Fibroblast of mammary gland (primary cell): ENCODE measurements at regions not wholly inside any gene's neighbourhood (a gene's known extent, or its start where the extent isn't known, plus 50 kb on each side); places are given as distances from the start of the nearest gene placed in this dataset.

Experiments
- DNase-seq: peaks from one replicate; pipeline ENCODE4 v3.0.0-alpha.2; 2010; ENCODE audit warnings: low read depth
- H3K4me3 ChIP-seq: 2 replicates; pipeline ENCODE4 v1.5.1; 2011; ENCODE audit warnings: low read depth, mild to moderate bottlenecking, low read length, moderate library complexity; ENCODE audit not compliant: control insufficient read depth
- TF ChIP-seq, protein P1 (sequence below): conservative IDR thresholded peaks from 2 replicates; pipeline ENCODE4 v1.5.1; 2011; ENCODE audit warnings: low read depth, low read length, inconsistent platforms; ENCODE audit not compliant: control insufficient read depth, insufficient read depth

DNA sequence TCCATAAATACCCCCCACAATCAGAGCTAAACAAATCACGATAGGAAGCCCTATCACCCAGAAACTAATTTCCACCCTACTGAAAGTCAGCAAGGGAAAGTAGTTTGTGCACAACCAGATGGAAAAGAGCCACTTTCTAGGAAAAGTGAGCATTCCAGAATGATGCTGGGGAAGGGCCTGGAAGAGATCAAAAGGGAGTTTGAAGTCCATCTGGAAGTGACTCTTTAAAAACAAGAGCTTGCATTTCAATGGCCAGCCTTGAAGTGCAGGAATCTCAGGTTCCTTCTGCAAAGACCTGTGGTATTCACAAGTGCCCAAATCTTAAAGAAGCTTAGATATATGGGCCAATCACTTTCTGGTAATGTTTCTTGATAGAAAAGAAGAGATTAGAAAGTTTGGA lies 97.0 kb upstream of the LDB2 start:
- H3K4me3 ChIP-seq = no peak overlapping the region
- TF ChIP-seq, protein P1, sequence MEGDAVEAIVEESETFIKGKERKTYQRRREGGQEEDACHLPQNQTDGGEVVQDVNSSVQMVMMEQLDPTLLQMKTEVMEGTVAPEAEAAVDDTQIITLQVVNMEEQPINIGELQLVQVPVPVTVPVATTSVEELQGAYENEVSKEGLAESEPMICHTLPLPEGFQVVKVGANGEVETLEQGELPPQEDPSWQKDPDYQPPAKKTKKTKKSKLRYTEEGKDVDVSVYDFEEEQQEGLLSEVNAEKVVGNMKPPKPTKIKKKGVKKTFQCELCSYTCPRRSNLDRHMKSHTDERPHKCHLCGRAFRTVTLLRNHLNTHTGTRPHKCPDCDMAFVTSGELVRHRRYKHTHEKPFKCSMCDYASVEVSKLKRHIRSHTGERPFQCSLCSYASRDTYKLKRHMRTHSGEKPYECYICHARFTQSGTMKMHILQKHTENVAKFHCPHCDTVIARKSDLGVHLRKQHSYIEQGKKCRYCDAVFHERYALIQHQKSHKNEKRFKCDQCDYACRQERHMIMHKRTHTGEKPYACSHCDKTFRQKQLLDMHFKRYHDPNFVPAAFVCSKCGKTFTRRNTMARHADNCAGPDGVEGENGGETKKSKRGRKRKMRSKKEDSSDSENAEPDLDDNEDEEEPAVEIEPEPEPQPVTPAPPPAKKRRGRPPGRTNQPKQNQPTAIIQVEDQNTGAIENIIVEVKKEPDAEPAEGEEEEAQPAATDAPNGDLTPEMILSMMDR = no peak
- DNase-seq = peak; percentile 19

DNA sequence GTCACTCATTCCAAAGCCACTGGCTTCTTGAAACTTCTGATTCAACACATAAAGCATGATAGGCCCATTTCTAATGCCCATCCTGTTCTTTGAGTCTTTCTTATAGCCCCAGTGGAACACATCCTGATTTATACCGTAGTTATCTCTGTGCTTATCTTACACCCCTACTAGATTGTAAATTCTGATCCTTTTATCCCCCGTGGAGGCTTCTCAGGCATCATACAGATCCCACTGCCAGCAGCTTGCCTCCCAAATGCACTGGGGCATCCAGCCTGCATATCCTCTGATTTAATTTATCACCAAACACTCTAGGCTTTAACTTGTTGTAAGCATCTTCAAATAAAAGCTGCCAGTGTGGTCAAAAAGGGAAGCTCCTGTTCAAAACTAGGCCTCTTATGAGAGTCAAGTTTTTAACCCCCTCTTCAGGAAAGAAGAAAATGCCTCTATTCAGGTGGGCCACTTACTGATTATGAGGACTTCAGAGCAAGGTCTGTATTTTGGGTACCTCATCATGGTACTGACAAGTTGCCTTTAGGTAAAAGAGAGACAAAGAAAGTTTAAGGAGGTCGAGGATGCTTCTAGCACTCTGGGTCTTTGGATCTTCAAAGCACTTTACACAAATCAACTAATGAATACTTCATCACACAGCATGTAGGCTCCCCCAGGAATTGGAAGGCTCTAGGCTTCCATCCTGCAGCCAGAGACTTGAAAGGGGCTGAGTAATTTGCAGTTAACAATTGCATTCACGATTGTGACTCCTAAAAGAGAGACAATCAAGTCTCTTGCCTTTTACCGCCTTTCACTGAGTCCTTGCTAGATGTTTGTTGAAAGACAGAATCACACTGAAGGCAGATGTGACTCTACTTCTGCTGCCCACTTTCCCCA lies 95.8 kb upstream of the LDB2 start:
- TF ChIP-seq, protein P1 = no peak
- DNase-seq = no peak
- no peak overlapping the region for H3K4me3 ChIP-seq

DNA sequence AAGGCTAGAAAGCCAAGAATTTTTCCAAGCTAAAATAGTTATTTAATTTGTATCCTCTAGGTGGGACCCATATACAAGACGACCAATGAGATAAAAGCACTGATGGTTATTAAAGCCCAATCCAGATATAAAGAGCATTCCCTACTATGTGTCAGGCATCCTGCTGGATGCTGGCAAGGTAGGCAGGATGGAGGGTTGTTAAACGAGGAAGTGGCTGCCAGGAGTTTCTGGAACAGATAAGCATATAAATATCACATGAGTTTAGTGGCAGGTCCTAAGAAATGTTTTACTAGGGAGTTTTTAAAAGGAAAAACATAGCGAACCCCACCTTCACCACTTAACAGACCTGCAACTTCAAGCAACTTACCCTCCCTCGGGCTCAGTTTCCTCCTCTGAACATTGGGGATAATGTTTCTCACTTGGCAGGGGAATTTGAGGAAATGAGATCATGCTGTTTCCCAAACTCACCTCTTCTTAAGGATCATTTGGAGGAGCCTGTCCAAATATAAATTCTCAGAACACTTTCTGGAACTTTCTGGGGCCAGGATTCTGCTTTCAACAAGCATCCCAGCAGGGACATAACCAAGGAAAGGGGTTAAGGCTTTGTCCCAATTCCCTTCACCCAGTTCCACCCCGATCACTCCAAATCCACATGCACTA lies 94.3 kb upstream of the LDB2 start:
- TF ChIP-seq, protein P1 = no peak
- DNase-seq = no peak
- H3K4me3 ChIP-seq = no peak overlapping the region

DNA sequence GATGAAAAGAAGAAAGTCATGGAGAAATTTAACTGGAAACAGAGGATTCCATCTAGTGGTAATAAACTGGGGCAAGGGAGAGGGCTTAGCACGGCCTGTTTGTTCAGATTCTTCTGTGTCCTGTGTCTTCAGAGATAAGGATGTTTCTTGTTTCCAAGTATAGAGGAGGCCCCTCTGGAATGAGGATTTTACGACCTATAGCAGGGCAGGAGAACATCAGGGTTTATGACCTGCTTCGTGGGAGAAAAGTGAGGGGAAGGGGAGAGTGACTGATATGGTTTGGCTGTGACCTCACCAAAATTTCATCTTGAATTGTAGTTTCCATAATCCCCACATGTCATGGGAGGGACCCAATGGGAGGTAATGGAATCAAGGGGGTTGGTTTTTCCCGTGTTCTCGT lies 93.0 kb upstream of the LDB2 start:
- no peak for DNase-seq
- TF ChIP-seq, protein P1 = no peak
- no peak overlapping the region for H3K4me3 ChIP-seq

DNA sequence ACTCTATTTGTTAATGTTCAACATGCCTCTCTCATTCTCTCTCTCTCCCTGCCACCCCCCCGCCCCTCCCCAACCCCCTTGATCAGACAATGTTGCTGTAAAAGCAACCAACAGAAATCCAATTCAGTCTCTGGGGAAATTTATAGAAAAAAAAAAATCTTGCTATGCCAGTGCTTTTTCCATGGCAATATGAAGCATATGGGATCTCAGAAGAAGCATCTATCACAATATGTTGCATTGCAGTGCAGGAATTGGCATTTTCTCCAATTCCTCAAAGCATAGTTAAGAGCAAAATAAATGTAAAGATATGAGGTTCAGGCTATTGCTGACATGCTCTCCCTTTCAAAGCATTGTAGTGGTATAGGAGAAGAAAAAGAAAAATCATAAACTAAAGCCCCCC lies 90.9 kb upstream of the LDB2 start:
- no peak for DNase-seq
- no peak overlapping the region for H3K4me3 ChIP-seq
- TF ChIP-seq, protein P1 = no peak

DNA sequence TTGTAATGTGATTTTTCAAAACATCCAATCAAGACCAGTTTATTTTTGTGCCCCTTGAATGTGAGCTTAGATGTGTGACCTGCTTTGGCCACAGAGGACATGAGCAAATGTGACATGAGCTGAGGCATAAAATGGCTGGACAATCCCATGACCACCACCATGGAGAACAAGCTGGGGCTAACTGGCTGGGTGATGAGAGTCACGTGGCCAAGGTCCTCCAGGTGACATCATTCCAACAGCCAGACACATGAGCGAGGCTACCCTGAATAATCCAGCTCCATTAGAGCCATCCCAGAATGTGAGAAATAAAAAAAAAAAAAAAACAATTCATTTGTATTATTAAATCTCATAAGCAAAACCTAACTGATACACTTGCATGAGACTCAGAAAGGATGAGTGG lies 90.4 kb upstream of the LDB2 start:
- no peak overlapping the region for H3K4me3 ChIP-seq
- TF ChIP-seq, protein P1 = no peak

More for the DNA sequence above, 90.4 kb upstream of the LDB2 start:
- DNase-seq = no peak
